ENCODE measurements at regions not wholly inside any gene's neighbourhood (a gene's known extent, or its start where the extent isn't known, plus 50 kb on each side); places are given as distances from the start of the nearest gene placed in this dataset.
"Not testable (repeated sequence)": the region's sequence is repeated elsewhere in the genome, so short reads cannot be mapped to it uniquely, and the experiment has no call there.

DNA sequence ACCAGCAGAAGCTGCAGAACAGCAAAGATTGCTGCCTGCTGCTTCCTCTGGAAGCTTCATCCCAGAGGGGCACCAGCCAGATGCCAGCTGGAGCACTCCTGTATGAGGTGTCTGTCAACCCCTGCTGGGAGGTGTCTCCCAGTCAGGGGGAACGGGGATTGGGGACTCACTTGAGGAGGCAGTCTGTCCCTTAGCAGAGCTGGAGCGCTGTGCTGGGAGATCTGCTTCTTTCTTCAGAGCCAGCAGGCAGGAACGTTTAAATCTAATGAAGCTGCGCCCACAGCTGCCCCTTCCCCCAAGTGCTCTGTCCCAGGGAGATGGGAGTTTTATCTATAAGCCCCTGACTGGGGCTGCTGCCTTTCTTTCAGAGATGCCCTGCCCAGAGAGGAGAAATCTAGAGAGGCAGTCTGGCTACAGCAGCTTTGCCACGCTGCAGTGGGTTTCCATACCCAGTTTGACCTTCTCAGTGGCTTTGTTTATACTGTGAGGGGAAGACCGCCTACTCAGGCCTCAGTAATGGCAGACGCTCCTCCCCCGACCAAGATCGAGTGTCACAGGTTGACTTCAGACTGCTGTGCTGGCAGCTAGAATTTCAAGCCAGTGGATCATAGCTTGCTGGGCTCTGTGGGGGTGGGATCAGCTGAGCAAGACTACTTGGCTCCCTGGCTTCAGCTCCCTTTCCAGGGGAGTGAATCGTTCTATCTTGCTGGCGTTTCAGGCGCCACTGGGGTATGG is 1105.7 kb downstream of the STPG2 start:
- TF ChIP-seq, protein P1, sequence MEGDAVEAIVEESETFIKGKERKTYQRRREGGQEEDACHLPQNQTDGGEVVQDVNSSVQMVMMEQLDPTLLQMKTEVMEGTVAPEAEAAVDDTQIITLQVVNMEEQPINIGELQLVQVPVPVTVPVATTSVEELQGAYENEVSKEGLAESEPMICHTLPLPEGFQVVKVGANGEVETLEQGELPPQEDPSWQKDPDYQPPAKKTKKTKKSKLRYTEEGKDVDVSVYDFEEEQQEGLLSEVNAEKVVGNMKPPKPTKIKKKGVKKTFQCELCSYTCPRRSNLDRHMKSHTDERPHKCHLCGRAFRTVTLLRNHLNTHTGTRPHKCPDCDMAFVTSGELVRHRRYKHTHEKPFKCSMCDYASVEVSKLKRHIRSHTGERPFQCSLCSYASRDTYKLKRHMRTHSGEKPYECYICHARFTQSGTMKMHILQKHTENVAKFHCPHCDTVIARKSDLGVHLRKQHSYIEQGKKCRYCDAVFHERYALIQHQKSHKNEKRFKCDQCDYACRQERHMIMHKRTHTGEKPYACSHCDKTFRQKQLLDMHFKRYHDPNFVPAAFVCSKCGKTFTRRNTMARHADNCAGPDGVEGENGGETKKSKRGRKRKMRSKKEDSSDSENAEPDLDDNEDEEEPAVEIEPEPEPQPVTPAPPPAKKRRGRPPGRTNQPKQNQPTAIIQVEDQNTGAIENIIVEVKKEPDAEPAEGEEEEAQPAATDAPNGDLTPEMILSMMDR (conservative IDR thresholded peaks at IDR 0.05; ENCODE audit: low read depth, low read length), result not testable (repeated sequence)
- TF ChIP-seq MAZ (IDR thresholded peaks at IDR 0.05; ENCODE audit: borderline replicate concordance, low read depth, low read length); CHD1 (IDR thresholded peaks at IDR 0.05; ENCODE audit: low read depth, low read length); CEBPB (IDR thresholded peaks at IDR 0.05; ENCODE audit: low read depth, low read length); POLR2A (IDR thresholded peaks at IDR 0.05; ENCODE audit: low read depth, low read length): not testable (repeated sequence)
- TF ChIP-seq, protein P2, sequence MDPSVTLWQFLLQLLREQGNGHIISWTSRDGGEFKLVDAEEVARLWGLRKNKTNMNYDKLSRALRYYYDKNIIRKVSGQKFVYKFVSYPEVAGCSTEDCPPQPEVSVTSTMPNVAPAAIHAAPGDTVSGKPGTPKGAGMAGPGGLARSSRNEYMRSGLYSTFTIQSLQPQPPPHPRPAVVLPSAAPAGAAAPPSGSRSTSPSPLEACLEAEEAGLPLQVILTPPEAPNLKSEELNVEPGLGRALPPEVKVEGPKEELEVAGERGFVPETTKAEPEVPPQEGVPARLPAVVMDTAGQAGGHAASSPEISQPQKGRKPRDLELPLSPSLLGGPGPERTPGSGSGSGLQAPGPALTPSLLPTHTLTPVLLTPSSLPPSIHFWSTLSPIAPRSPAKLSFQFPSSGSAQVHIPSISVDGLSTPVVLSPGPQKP (IDR thresholded peaks at IDR 0.05; ENCODE audit: borderline replicate concordance, low read depth, low read length), result not testable (repeated sequence)
